ENCODE measurements at regions not wholly inside any gene's neighbourhood (a gene's known extent, or its start where the extent isn't known, plus 50 kb on each side); places are given as distances from the start of the nearest gene placed in this dataset.

GRCh38 chr9:135326141-135326540 lies 153.4 kb upstream of the PPP1R26 start:
- DNase-seq = no peak

DNA sequence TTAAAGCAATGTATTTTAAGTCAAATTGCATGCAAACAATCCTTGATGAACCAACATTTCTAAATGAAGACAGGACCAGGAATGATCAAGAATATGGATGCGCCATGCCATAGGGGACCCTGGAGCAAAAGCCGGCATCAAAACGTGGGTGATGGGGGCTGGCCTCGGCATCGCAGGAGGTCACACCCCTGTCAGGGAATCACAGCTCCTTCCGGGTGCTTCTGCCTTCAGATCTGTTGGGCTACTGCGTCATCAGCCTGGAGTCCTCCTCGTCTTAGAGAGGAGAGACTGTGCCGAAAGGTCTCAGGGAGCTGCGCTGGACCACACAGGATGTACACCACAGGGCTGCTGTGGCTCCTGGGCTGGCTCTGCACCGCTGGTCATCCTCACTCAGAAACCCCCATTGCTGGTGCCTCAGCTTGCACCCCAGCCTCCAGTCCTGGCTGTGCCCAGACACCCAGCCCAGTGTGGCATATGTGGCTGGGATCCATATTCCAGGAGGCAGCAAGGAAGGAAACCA lies 152.9 kb upstream of the PPP1R26 start:
- no peak for DNase-seq

DNA sequence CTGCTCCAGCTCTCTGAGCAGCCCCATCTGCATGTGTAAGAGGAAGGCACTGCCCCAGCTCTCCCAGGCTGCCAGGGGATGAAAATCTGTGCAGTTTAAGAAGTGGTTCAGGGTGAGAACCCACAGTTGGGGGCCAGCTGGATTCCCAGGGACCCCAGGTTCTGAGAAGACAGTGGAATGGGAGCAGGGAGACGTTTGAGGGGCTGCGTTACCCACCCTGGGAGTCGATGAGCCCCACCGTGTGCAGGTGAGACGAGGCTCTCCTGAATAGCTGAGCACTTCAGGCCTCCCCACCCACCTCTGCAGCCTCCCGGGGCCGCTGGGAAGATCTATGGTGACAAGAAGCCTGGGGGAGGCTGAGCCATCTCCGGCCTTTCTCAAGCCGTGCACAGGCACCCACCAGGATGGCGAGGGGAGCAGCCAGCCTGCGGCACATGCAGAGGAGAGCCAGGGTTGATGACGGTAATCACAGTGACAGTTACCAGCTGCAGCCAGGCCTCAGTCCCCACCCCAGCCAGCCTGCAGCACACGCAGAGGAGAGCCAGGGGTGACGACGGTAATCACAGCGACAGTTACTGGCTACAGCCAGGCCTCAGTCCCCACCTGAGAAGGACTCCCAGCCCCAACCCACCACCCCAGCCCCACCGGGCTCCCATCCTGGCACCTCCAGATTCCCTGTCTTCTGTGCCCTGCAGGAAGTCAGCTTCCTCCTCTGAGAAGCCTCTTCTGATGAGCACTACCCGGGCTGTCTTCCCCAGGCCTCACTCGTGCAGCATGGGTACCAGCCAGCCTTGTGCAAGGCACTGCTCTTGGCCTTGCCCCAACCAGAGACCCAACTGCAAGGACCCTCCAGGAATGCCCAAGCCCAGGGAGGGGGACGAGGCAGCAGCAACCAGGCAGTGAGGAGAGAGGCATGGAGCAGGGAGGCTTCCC lies 150.8 kb upstream of the PPP1R26 start:
- no peak for DNase-seq

- DNase-seq = no peak
Measured at GRCh38 chr9:135329571-135330306, 149.8 kb upstream of the PPP1R26 start.

DNA sequence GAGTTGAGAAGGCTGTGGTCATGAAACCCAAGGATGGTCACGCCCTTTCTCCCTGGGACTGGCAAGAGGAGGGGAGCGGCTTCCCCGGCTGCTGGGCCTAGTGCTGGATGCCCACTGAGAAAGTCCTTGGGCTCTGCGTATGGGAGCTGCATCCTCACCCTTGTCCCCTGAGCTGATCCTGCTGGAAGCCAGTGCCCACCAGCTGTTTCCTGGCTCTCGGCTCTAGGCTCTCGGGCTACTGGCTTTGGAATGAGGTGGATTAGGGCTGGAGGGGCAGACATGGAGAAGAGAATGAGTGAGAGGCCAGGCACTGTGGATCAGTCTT lies 149.3 kb upstream of the PPP1R26 start:
- DNase-seq = no peak

- no peak for DNase-seq
Measured at GRCh38 chr9:135330685-135331590, 148.6 kb upstream of the PPP1R26 start.

DNA sequence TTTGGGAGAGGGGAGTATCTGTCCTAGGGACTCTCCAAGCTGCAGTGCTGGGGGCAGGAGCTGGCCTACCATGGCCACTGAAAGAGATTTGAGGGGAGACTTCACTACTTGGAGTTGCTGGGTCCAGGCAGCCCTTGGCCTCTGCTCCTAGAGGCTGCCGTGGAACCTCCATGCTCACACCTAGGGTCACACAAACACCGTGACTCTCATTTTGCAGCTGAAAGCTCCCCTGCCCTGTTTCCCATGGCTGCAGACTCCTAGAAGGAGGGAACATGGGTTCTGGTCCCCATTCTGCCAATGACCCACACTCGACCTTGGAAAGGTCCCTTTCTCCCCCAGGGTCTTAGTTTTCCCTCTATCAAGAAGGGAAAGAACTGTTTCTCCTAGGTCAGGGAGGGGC lies 147.1 kb upstream of the PPP1R26 start:
- no peak for DNase-seq

- DNase-seq = no peak
Measured at GRCh38 chr9:135332979-135333748, 146.4 kb upstream of the PPP1R26 start.

DNA sequence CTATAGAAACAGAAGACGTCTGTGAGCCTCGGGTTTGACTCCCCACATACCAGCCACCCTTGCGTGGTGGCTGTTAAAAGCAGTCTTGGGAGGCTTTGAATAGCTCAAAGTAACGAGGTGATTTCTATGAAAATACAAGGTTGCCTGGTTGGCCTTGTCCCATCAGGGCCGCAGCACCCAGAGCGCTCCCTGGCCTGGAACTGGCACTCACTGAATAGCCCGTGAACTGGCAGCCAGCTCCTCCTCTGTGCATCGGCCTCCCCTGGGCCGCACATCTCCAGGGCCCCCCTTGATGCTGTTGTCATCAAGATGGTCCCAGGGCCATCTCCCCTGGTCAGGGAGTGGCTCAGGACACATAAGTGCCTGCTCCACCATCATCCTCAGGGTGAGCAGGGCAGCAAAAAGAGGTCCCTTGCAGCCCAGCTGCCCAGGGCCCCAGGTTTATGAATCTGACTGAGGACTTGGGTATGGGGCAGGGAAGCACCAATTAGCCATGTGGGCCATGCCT lies 144.6 kb upstream of the PPP1R26 start:
- DNase-seq = no peak

DNA sequence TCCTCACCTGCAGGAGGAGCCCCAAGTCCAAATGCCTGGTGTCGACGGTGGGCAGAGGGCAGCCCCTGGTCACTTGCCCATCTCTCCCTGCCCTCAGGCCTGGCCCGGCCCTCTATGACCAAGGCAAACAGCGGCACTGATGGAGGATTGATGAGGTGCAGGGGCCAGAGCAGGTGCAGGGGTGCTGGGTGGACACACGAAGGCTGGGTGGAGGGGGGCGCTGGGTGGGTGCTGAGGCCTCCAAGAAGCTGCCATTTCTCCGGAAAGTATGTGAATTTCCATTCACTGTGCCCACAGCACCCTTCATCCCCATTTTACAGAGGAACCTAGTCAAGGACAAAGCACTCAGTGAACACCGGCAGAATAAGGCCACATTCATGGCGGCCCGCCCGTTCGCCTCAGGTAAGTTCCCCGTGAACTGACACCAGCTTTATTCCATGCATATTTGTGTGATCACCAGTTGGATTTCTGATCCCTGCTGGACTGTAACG lies 143.8 kb upstream of the PPP1R26 start:
- no peak for DNase-seq

DNA sequence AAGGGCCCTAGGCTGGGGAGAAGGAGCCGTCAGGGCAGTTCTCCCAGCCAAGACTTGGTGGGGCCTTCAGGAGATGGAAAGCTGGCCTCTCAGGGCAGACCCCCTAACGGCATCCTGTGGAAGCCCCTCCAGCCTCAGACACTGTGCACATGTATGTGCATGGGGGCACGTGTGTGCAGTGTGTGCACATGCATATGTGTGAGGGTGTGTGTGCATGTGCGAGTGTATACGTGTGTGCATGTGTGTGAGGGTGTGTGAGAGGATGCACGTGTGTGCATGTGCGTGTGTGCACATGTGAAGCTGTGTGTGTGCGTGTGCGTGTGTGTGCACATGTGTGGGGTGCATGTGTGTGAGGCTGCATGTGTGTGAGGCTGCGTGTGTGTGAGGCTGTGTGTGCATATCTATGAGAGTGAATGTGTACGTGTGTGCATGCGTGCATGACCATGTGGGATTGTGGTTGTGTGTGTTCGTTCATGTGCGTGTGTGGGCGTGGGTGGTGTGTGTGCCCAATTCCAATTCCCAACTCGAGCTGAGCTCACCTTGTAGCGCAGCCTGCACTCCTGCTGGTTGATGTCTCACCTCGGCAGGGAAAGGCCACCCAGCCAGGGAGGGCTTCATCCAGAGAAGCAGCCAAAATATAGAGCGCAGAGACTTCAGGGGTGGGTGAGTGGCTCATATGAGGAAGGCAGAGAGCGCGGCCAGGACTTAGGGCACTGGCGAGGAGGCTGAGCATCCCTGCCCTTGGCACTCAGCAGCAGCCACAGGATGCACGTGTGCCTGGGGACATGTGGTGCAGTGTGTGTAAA lies 142.7 kb upstream of the PPP1R26 start:
- no peak for DNase-seq

DNA sequence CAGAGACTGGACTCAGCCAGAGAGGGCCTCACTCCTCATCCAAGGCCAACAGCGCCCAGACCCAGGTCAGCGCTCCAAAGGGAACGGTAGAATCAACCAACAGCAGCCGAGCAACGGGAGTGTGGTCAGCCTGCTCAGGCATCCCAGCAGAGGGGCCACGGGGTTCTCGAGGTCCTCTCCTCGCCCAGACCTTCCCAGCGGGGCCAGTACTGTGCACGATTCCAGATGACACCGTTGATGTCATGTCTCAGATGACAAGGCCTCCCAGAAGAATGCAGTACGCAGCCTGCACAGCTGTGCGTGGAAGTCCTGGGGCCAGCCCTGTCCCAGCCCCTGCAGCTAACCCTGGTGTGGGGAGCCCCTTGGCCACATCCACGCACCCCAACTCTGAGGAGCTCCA lies 141.0 kb upstream of the PPP1R26 start:
- DNase-seq = no peak

DNA sequence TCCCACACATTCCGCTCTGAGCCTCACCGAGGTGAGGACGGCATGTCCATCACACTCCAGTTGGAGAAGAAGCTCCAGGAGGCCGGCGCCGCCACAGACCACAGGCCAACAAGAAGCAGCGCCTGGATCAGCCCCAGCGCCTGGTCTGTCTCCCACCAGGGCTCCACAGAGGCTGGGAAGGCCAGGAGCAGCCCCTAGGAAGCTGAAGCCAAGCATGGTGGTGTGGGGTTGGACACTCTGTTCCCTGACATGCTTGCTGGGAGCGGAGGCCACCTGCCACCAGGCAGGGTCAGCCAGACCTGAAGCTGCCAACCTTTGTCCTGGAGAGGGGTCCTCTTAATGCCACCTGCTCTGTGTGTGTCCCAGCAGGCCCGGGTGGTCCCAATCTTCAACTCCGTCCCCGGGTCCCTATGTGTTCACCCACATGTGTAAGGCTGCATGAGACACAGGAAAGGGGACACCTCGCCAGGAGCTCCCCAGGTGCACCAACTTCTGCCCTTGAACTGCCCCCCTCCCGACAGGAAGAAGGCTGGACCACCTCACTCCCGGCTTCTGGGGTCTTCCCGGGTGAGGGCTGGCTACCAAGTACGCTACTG lies 140.1 kb upstream of the PPP1R26 start:
- no peak for DNase-seq

DNA sequence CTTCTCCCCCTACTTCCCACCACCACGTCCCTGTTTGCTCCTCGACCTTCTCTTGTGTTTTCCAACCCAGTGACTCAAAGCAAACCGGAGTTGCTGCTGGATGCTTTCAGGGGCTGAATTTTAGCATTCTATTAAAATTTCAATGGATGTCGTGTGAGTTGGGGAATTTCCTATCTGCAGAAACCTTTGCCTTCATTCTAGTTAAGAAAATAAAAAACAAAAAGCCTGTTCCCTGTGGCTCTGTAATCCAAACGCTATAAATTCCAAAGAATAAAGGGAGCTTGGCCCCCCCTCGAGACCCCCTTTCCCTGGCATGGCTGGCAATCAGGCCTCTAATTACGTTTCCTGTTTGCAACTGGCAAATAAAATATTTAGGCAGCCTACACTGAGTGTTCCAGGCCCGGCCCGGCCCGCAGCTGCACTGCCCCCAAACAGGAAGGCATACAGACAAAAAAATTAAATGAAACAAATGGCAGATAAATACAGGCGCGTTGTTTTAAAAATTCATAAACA lies 139.4 kb upstream of the PPP1R26 start:
- no peak for DNase-seq

- no peak for DNase-seq
Measured at GRCh38 chr9:135340726-135341475, 138.7 kb upstream of the PPP1R26 start.

GRCh38 chr9:135341612-135342169 lies 137.9 kb upstream of the PPP1R26 start:
- no peak for DNase-seq

DNA sequence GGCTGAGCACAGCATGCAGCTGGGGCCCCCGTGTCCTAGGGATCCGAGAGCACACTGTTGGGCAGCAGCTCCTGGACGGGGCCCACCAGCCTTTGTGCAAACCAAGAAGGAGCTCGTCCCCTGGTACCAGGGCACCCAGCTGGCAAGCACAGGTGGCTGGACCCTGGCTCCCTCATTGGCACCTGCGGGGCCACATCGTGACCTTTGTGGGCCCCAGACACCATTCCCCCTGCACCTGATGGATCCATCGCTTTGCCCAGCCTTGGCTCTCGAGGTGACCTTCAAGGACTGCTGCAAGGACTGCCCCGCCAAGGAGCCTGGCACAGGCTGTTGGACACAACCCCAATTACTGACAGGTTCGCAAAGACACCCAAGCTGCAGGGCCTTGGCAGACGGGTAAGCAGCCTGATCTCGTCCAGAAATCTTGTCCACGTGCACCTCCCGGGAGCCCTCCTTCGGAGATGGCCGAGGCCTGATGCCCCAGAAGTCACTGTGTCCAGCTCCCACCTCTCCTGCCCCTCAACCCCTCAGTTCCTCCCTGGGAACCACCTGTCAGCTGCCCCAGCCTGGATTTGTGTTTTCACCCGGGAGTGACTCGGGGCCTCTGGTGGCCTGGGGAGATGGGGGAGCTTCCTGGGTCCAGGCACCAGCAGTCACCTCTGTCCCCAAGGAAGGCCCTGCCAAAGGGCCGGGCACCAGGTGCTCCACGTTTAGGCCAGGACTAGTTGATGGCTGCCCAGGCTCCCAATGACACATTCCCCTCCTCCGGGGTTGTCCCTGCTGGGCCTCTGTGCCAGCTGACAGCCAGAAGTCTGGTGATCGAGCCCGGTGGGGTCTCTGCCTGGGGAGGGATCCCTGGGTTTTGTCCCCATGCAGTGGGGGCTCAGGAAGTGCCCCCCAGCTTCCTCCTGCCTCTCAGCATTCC lies 137.1 kb upstream of the PPP1R26 start:
- DNase-seq = no peak

DNA sequence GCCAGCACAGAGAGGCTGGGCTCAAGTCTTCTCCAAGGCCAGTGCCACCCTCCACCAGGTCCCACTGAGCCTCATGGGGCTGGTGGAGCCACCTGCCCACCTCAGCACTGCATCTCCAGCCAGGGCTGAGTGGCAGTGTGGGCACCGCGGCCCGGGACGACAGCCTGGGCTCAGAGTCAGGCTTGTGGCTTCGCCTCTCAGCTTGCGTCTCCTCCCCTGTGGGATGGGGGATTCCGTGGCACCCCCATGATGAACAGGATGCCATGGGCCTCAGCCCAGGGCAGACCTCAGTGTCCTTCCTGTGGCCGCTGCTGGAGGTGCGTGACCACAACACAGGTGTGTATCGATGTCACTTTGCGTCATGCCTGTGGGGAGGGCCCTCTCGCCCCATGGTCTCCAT lies 136.4 kb upstream of the PPP1R26 start:
- no peak for DNase-seq
